GM12878 (cell line): ENCODE measurements at regions not wholly inside any gene's neighbourhood (a gene's known extent, or its start where the extent isn't known, plus 50 kb on each side); places are given as distances from the start of the nearest gene placed in this dataset.

Source experiments
- ATAC-seq: fragments of 200-7000 bp; cut with Tn5 transposase; 3 replicates; pipeline ENCODE4 v1.9.1; 2020; ENCODE audit warnings: mild to moderate bottlenecking, moderate library complexity
- BruUV-seq: library from RNA; stranded (reverse); fragments of 400-500 nt; replicated peaks from 2 replicates; lab custom pipeline; 2021; lab: Mats Ljungman, UMichigan
- CTCF ChIA-PET: fragments of 300-600 bp; sonication (Branson Sonifier 250); formaldehyde crosslinking; extraction: SDS; loops from one replicate; lab custom pipeline; 2021; ENCODE audit warnings: inconsistent platforms; lab: Yijun Ruan, JAX
- POLR2A ChIA-PET: fragments of 350-600 bp; formaldehyde crosslinking; extraction: SDS; loops from one replicate; lab custom pipeline; 2021; ENCODE audit warnings: inconsistent platforms; lab: Charles Lee
- RAD21 ChIA-PET: fragments of 300-600 bp; sonication (Branson Sonifier 250); formaldehyde crosslinking; loops from one replicate; lab custom pipeline; 2023; ENCODE audit warnings: antibody characterized with exemption; ENCODE audit not compliant: unreplicated experiment; lab: Charles Lee
- SMC1A ChIA-PET: fragments of 300-600 bp; sonication (Branson Sonifier 250); formaldehyde crosslinking; loops from one replicate; lab custom pipeline; 2023; ENCODE audit not compliant: unreplicated experiment, uncharacterized antibody; lab: Charles Lee
- DNase-seq: peaks from one replicate; pipeline ENCODE4 v3.0.0-alpha.2; 2011; ENCODE audit warnings: low read depth, low spot score
- FAIRE-seq: peaks from 3 replicates; lab custom pipeline; 2011; peaks lifted over from hg19 to GRCh38; lab: Jason Lieb, UNC
- H2AFZ ChIP-seq: 2 replicates; pipeline ENCODE4 v1.6.0; 2011; ENCODE audit warnings: low read depth, low read length, control low read depth; ENCODE audit not compliant: control insufficient read depth
- H3K27ac ChIP-seq: 2 replicates; pipeline ENCODE4 v1.5.1; 2011; ENCODE audit warnings: control low read depth; ENCODE audit not compliant: control insufficient read depth, insufficient read depth
- H3K27me3 ChIP-seq, 2 experiments: replicated peaks in 1 of 2; 2 replicates each; pipeline versions ENCODE4 v1.6.0 to v1.6.1; 2011; ENCODE audit warnings: low read length in 1 of 2; ENCODE audit not compliant: control insufficient read depth in 2 of 2, insufficient read depth in 2 of 2
- H3K36me3 ChIP-seq, 2 experiments: 2 replicates each; pipeline ENCODE4 v1.5.1; 2011; ENCODE audit warnings: low read length in 1 of 2; ENCODE audit not compliant: control insufficient read depth in 2 of 2, insufficient read depth in 2 of 2
- H3K4me1 ChIP-seq: 2 replicates; pipeline ENCODE4 v1.6.1; 2011; ENCODE audit warnings: mild to moderate bottlenecking, low read length, moderate library complexity, mixed read lengths; ENCODE audit not compliant: control insufficient read depth, insufficient read depth
- H3K4me2 ChIP-seq: 2 replicates; pipeline ENCODE4 v1.6.0; 2011; ENCODE audit warnings: control low read depth; ENCODE audit not compliant: control insufficient read depth, insufficient read depth
- H3K4me3 ChIP-seq: fragments of 200-600 bp; sonication (generic); 2 replicates; pipeline ENCODE4 v1.5.1; 2016
- H3K79me2 ChIP-seq: 2 replicates; pipeline ENCODE4 v1.6.0; 2011; ENCODE audit warnings: low read length; ENCODE audit not compliant: control insufficient read depth, insufficient read depth
- H3K9ac ChIP-seq: 2 replicates; pipeline ENCODE4 v1.8.0; 2011; ENCODE audit warnings: low read length, control low read depth, mixed read lengths; ENCODE audit not compliant: control insufficient read depth, insufficient read depth
- H3K9me3 ChIP-seq: replicated peaks from 3 replicates; pipeline ENCODE4 v1.5.1; 2011; ENCODE audit warnings: mild to moderate bottlenecking, low read length; ENCODE audit not compliant: control insufficient read depth, insufficient read depth
- H4K20me1 ChIP-seq: 2 replicates; pipeline ENCODE4 v1.6.0; 2011; ENCODE audit not compliant: control insufficient read depth, insufficient read depth
- ASH2L ChIP-seq: fragments of 300-600, 200-600 bp; sonication (generic); IDR thresholded peaks from 2 replicates; pipeline ENCODE4 v1.6.1; 2017; ENCODE audit warnings: low read depth, mild to moderate bottlenecking, borderline replicate concordance
- BMI1 ChIP-seq: fragments of 450-650 bp; IDR thresholded peaks from 2 replicates; pipeline ENCODE4 v1.6.1; 2016; ENCODE audit warnings: mild to moderate bottlenecking, moderate library complexity, borderline replicate concordance
- CBFB ChIP-seq: IDR thresholded peaks from 2 replicates; pipeline ENCODE4 v1.6.1; 2016; ENCODE audit warnings: antibody characterized with exemption, low read depth
- ESRRA ChIP-seq: IDR thresholded peaks from 2 replicates; pipeline ENCODE4 v1.6.1; 2012; ENCODE audit warnings: mild to moderate bottlenecking, low read length, improper control_type of control experiment
- JUND ChIP-seq: IDR thresholded peaks from 2 replicates; pipeline ENCODE4 v1.6.1; 2012; ENCODE audit warnings: low read depth, mild to moderate bottlenecking, low read length, improper control_type of control experiment, moderate library complexity
- NR2C2 ChIP-seq: IDR thresholded peaks from 2 replicates; pipeline ENCODE4 v1.6.1; 2011; ENCODE audit warnings: borderline replicate concordance, low read depth; ENCODE audit not compliant: control insufficient read depth, insufficient read length
- SRF ChIP-seq, 2 experiments: IDR thresholded peaks; 2 replicates each; pipeline ENCODE4 v1.6.1; 2011; ENCODE audit warnings: low read depth in 2 of 2, low read length in 2 of 2, mild to moderate bottlenecking in 1 of 2, moderate library complexity in 1 of 2
- STAT3 ChIP-seq: IDR thresholded peaks from 2 replicates; pipeline ENCODE4 v1.6.1; 2011; ENCODE audit warnings: low read depth, low read length, improper control_type of control experiment
- WRNIP1 ChIP-seq: IDR thresholded peaks from 2 replicates; pipeline ENCODE4 v1.6.1; 2011; ENCODE audit warnings: low read depth, low read length, improper control_type of control experiment, borderline replicate concordance
- ZBTB4 ChIP-seq: fragments of 450-650 bp; formaldehyde crosslinking; IDR thresholded peaks from 2 replicates; pipeline ENCODE4 v1.4.0; 2022; ENCODE audit warnings: mild to moderate bottlenecking, moderate library complexity
- WGBS: methylation state at CpG from one replicate; pipeline ENCODE4 v1.1.6; 2016; ENCODE audit warnings: low lambda C conversion rate; ENCODE audit not compliant: insufficient replicate concordance, insufficient coverage; ENCODE audit errors: missing lambda C conversion rate; 5-methylcytosine and 5-hydroxymethylcytosine counted together
- in situ Hi-C: fragments of 300-500 bp; cut with MboI; formaldehyde crosslinking; loops from 9 replicates; pipeline ENCODE4 v1.14.3; 2018; ENCODE audit warnings: mixed read lengths
- intact Hi-C: fragments of 100-400 bp; cut with micrococcal nuclease; formaldehyde crosslinking; loops from one replicate; pipeline ENCODE4 v1.14.2; 2022; ENCODE audit not compliant: unreplicated experiment
- TF ChIP-seq, protein P1 (sequence below): fragments of 450-650 bp; IDR thresholded peaks from 2 replicates; pipeline ENCODE4 v1.6.1; 2017; ENCODE audit warnings: low read depth, mild to moderate bottlenecking, moderate library complexity
- TF ChIP-seq, protein P2 (sequence below): fragments of 450-650 bp; IDR thresholded peaks from 2 replicates; pipeline ENCODE4 v1.6.1; 2016; ENCODE audit warnings: mild to moderate bottlenecking
- TF ChIP-seq, protein P3 (sequence below): fragments of 450-650 bp; IDR thresholded peaks from 2 replicates; pipeline ENCODE4 v1.6.1; 2017; ENCODE audit warnings: mild to moderate bottlenecking, moderate library complexity

- no peak for TF ChIP-seq BMI1
- TF ChIP-seq, protein P1, sequence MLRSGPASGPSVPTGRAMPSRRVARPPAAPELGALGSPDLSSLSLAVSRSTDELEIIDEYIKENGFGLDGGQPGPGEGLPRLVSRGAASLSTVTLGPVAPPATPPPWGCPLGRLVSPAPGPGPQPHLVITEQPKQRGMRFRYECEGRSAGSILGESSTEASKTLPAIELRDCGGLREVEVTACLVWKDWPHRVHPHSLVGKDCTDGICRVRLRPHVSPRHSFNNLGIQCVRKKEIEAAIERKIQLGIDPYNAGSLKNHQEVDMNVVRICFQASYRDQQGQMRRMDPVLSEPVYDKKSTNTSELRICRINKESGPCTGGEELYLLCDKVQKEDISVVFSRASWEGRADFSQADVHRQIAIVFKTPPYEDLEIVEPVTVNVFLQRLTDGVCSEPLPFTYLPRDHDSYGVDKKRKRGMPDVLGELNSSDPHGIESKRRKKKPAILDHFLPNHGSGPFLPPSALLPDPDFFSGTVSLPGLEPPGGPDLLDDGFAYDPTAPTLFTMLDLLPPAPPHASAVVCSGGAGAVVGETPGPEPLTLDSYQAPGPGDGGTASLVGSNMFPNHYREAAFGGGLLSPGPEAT: no peak
- TF ChIP-seq STAT3: no peak
- no peak for TF ChIP-seq ESRRA
Observed at GRCh38 chr2:184540246-184540789, 58.0 kb upstream of the ZNF804A start (continued).

GRCh38 chr2:184541591-184541990 lies 56.7 kb upstream of the ZNF804A start:
- no peak for DNase-seq
- Histone ChIP-seq H2AFZ (no peak overlapping the region), H3K36me3 (no peaks in the 10 kb centered on the region), H3K4me1 (no peaks in the 10 kb centered on the region), H4K20me1 (no peaks in the 10 kb centered on the region), H3K9ac (no peak overlapping the region), H3K27me3 (no peaks in the 10 kb centered on the region), H3K4me2 (no peak overlapping the region), H3K9me3 (no peaks in the 10 kb centered on the region), H3K4me3 (no peak overlapping the region), H3K79me2 (no peaks in the 10 kb centered on the region), H3K27ac (no peak overlapping the region)
- in situ Hi-C loops: no loop called here
- ATAC-seq: no peak
- WGBS: 2% methylated on average over 2 of the region's 2 CpGs
- no TSS peak for BruUV-seq
- ChIA-PET RAD21 (no interaction called here), CTCF (no interaction called here), POLR2A (no interaction called here), SMC1A (no interaction called here)
- intact Hi-C loops: no loop called here
- FAIRE-seq: no peak
- TF ChIP-seq ASH2L (no peak), CBFB (no peak), SRF (IDR thresholded peaks at IDR 0.05; ENCODE audit: low read depth in 2 of 2, low read length in 2 of 2) (no peak), NR2C2 (no peak), WRNIP1 (no peak), ZBTB4 (CRISPR knock-in tag) (no peak), JUND (no peak)
- TF ChIP-seq, protein P2, sequence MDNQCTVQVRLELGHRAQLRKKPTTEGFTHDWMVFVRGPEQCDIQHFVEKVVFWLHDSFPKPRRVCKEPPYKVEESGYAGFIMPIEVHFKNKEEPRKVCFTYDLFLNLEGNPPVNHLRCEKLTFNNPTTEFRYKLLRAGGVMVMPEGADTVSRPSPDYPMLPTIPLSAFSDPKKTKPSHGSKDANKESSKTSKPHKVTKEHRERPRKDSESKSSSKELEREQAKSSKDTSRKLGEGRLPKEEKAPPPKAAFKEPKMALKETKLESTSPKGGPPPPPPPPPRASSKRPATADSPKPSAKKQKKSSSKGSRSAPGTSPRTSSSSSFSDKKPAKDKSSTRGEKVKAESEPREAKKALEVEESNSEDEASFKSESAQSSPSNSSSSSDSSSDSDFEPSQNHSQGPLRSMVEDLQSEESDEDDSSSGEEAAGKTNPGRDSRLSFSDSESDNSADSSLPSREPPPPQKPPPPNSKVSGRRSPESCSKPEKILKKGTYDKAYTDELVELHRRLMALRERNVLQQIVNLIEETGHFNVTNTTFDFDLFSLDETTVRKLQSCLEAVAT: no peak
- TF ChIP-seq, protein P3, sequence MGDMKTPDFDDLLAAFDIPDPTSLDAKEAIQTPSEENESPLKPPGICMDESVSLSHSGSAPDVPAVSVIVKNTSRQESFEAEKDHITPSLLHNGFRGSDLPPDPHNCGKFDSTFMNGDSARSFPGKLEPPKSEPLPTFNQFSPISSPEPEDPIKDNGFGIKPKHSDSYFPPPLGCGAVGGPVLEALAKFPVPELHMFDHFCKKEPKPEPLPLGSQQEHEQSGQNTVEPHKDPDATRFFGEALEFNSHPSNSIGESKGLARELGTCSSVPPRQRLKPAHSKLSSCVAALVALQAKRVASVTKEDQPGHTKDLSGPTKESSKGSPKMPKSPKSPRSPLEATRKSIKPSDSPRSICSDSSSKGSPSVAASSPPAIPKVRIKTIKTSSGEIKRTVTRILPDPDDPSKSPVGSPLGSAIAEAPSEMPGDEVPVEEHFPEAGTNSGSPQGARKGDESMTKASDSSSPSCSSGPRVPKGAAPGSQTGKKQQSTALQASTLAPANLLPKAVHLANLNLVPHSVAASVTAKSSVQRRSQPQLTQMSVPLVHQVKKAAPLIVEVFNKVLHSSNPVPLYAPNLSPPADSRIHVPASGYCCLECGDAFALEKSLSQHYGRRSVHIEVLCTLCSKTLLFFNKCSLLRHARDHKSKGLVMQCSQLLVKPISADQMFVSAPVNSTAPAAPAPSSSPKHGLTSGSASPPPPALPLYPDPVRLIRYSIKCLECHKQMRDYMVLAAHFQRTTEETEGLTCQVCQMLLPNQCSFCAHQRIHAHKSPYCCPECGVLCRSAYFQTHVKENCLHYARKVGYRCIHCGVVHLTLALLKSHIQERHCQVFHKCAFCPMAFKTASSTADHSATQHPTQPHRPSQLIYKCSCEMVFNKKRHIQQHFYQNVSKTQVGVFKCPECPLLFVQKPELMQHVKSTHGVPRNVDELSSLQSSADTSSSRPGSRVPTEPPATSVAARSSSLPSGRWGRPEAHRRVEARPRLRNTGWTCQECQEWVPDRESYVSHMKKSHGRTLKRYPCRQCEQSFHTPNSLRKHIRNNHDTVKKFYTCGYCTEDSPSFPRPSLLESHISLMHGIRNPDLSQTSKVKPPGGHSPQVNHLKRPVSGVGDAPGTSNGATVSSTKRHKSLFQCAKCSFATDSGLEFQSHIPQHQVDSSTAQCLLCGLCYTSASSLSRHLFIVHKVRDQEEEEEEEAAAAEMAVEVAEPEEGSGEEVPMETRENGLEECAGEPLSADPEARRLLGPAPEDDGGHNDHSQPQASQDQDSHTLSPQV: no peak
